T-helper 17 cell (primary cell): ENCODE measurements at regions not wholly inside any gene's neighbourhood (a gene's known extent, or its start where the extent isn't known, plus 50 kb on each side); places are given as distances from the start of the nearest gene placed in this dataset.
"Not testable (repeated sequence)": the region's sequence is repeated elsewhere in the genome, so short reads cannot be mapped to it uniquely, and the experiment has no call there.

Experiments used
- ATAC-seq: fragments of 150-1000 bp; cut with Tn5 transposase; 2 replicates; pipeline ENCODE4 v1.10.0; 2021; ENCODE audit warnings: mild to moderate bottlenecking, moderate library complexity
- DNase-seq, 3 donors: peaks; one replicate each; pipeline versions ENCODE4 v3.0.0 to v3.0.0-alpha.2; 2020 to 2021
- H3K9me3 ChIP-seq: one replicate; pipeline ENCODE4 v1.7.0; 2013; ENCODE audit warnings: low read length, mild to moderate bottlenecking; ENCODE audit not compliant: control insufficient read depth, poor library complexity, severe bottlenecking
- H3K27ac Mint-ChIP-seq: one replicate; pipeline ENCODE4 v1.8.0; 2022; ENCODE audit warnings: mild to moderate bottlenecking, moderate library complexity, mixed read lengths
- H3K27me3 Mint-ChIP-seq: one replicate; pipeline ENCODE4 v1.8.0; 2022; ENCODE audit warnings: mixed read lengths
- H3K36me3 Mint-ChIP-seq: one replicate; pipeline ENCODE4 v1.8.0; 2022; ENCODE audit warnings: low read depth, mixed read lengths
- H3K4me1 Mint-ChIP-seq: one replicate; pipeline ENCODE4 v1.8.0; 2022; ENCODE audit warnings: mild to moderate bottlenecking, mixed read lengths
- H3K4me3 Mint-ChIP-seq: one replicate; pipeline ENCODE4 v1.8.0; 2022; ENCODE audit warnings: mild to moderate bottlenecking, moderate library complexity, mixed read lengths

DNA sequence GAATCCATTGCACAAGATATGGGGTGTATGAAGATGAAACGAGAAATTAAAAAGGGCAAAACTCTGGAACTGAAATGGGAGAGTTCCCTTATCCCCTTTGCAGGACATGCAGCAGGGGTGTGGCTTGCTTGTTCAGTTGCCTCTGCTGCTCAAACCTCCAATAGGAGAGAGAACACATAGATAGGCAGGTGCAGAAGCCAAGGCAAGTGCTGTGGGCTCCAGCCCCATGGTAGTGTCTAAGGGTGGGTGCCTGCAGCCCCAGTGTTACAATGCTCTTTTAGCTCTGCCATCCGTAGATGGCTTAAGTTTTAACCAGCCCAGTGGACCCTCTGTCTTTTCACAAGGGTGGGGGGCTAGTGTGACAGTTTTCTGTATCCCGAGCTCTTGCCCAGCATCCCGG, 69.7 kb downstream of the CMAS start:
- ATAC-seq (no peak), DNase-seq (no peak)
- Mint-ChIP-seq H3K4me1 (no peaks in the 10 kb centered on the region), H3K27ac (no peak overlapping the region), H3K36me3 (peaks cover 5% of the 10 kb centered on the region), H3K4me3 (no peak overlapping the region), H3K27me3 (peaks cover 8% of the 10 kb centered on the region)
- no peaks in the 10 kb centered on the region for H3K9me3 ChIP-seq

DNA sequence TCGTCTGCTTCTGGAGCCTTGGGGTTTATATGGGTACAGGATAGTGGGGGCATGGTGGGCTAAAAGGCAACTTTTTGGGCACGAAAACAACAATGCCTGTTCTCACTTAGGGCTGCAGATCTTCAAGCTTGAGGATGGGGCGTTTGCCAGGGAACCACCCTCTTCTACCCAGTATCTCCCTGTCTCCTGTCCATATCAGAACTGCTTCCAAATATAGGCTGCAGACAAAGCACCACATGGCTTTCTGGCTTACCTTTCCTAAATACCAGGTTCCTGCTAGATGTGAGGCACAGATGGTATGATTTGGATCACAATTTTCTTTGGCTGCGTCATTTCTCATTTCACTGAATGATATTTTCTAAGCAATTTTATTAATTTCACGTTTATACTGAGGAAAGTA, 70.4 kb downstream of the CMAS start:
- Mint-ChIP-seq H3K27ac (no peak overlapping the region), H3K4me3 (no peak overlapping the region)
- DNase-seq, result no peak

DNA sequence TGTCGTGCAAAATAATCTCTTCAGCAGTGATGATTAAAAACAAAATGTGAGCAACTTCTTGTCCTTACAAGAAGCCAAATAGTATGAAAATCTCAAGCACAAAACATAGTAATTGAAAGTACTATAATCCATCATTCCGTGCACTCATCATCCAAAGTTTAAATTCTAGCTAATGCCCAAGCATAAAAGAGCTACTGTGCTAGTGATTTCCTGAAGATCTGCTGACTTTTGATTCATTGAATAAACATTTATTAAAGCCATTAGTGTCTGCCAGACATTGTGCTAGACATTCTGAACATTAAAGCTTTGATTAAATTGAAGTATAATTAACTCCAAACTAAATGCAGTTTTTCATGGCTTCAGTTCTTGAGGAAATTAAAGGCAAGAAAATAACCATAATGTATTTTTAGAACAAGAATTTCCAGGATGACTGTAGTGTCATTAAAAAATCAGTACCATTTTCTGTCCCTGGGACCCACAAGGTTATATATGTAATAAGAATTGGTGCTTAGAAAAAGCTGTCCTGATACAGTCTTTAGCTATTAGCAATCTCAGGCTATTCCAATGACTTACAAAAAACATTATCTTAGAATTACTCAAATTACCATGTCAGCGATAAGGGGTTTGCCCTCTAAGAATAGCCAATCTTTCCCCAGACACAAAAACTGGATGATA, 71.7 kb downstream of the CMAS start:
- DNase-seq, result no peak
- Mint-ChIP-seq H3K27ac (no peak overlapping the region), H3K4me3 (no peak overlapping the region), H3K4me1 (peaks cover 2% of the 10 kb centered on the region), H3K27me3 (peaks cover 8% of the 10 kb centered on the region), H3K36me3 (peaks cover 5% of the 10 kb centered on the region)
- no peak for ATAC-seq
- H3K9me3 ChIP-seq, result no peaks in the 10 kb centered on the region

More for the DNA sequence above, 70.4 kb downstream of the CMAS start:
- Mint-ChIP-seq H3K36me3 (peaks cover 5% of the 10 kb centered on the region), H3K4me1 (no peaks in the 10 kb centered on the region), H3K27me3 (peaks cover 8% of the 10 kb centered on the region)
- no peaks in the 10 kb centered on the region for H3K9me3 ChIP-seq
- ATAC-seq, result no peak

DNA sequence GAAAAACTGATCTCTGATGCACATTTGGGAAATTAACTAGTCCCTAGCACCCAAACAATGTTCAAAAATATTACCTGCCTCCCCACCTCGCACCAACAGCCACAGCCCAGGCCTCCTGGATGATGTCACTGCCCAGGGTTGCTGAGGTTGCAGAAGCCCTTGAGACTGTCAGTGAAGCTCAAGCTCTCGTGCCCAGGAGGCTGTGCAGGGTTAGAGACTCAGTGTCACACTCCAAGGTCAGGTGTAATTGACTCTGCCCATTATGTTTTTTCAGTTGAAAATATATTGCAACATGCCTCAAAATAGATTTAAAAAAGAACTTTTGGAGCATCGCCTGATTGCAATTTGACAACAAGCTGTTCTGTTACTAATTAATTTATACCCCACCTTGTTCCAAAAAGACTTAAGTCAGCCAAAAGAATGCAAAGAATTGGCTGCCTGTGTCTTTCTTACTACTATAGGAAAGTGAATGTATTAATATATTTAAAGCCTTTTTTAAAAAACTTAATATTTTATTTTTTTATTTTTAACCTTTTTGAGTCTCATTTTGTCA, 72.3 kb downstream of the CMAS start:
- ATAC-seq, result no peak
- peaks cover 2% of the 10 kb centered on the region for H3K4me1 Mint-ChIP-seq
- H3K4me3 Mint-ChIP-seq, result no peak overlapping the region
- DNase-seq, result no peak
- no peaks in the 10 kb centered on the region for H3K9me3 ChIP-seq
- no peak overlapping the region for H3K27ac Mint-ChIP-seq
- H3K36me3 Mint-ChIP-seq, result peaks cover 5% of the 10 kb centered on the region
- peaks cover 8% of the 10 kb centered on the region for H3K27me3 Mint-ChIP-seq

DNA sequence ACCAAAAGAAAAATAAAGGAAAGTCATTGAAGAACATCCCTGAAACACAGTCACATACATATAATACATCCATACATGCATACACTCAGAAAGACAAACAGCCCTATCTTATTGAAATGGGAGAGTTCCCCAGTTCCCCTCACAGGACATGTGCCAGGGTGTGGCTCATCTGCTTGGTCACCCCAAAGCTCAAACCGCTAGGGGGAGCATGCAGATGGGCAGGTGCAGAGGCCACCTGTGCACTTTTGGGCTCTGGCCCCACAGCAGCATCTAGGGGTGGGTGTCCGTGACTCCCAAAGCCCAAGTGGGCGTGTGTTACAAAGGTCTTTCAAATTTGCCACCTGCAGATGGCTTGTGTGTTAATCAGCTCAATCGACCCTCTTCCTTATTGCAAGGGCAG, 75.2 kb downstream of the CMAS start:
- H3K27ac Mint-ChIP-seq, result no peak overlapping the region
- H3K27me3 Mint-ChIP-seq, result peaks cover 8% of the 10 kb centered on the region
- ATAC-seq, result peak; percentile 50
- peaks cover 4% of the 10 kb centered on the region for H3K36me3 Mint-ChIP-seq
- H3K4me1 Mint-ChIP-seq, result peaks cover 2% of the 10 kb centered on the region
- H3K4me3 Mint-ChIP-seq, result no peak overlapping the region
- H3K9me3 ChIP-seq, result no peaks in the 10 kb centered on the region
- peak in 2 of 3 donors; percentile 11 to 17 for DNase-seq

DNA sequence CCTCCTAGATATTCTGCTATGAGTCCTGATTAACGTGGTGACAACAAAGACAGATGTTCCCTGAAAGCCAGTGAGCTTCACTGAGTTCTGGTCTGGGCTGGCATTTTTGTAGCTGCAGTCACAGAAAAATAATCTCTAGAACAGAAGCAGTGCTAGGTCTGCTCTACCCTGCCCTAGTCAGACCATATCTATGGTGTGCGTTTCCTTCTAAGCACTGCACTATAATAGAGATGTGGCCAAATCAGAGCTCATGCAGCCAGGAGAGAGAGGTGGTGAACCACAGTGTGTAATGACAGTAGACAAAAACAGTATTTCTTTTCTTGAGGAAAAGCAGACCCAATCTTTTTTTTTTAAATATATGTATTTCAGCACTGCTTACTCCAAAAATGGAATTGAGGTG, 76.3 kb downstream of the CMAS start:
- H3K27me3 Mint-ChIP-seq, result peaks cover 8% of the 10 kb centered on the region
- no peak for DNase-seq
- H3K9me3 ChIP-seq, result no peaks in the 10 kb centered on the region
- no peak overlapping the region for H3K4me3 Mint-ChIP-seq
- H3K4me1 Mint-ChIP-seq, result peaks cover 2% of the 10 kb centered on the region
- no peak overlapping the region for H3K27ac Mint-ChIP-seq
- peaks cover 4% of the 10 kb centered on the region for H3K36me3 Mint-ChIP-seq
- no peak for ATAC-seq

DNA sequence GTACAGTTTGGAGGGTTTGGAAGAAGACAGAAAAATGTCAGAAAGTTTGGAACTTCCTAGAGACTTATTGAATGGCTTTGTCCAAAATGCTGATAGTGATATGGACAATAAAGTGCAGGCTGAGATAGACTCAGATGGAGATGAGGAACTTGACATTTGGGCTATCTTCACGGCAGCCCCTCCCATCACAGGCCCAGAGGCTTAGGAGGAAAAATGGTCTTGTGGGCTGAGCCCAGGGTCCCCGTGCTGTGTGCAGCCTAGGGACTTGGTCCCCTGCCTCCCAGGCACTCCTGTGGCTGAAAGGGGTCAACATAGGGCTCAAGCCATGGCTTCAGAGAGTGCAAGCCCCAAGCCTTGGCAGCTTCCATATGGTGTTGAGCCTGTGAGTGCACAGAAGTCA, 79.0 kb downstream of the CMAS start:
- Mint-ChIP-seq H3K36me3 (no peaks in the 10 kb centered on the region), H3K4me3 (no peak overlapping the region), H3K27ac (no peak overlapping the region), H3K4me1 (peaks cover 6% of the 10 kb centered on the region), H3K27me3 (no peaks in the 10 kb centered on the region)
- no peaks in the 10 kb centered on the region for H3K9me3 ChIP-seq
- ATAC-seq (no peak), DNase-seq (no peak)

DNA sequence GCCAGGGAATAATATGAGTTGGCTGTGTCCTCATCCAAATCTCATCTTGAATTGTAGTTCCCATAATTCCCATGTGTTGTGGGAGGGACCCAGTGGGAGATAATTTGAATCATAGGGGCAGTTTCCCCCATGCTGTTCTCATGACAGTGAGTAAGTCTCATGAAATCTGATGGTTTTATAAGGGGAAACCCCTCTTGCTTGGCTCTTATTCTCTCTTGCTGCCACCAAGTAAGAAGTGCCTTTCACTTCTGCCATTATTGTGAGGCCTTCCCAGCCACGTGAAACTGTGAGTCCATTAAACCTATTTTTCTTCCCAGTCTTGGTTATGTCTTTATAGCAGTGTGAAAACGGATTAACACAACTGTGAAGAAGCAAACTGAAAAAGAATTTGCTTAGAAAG, 80.1 kb downstream of the CMAS start:
- not testable (repeated sequence) for DNase-seq, H3K27ac Mint-ChIP-seq, H3K4me3 Mint-ChIP-seq, H3K4me1 Mint-ChIP-seq, H3K36me3 Mint-ChIP-seq, H3K27me3 Mint-ChIP-seq, H3K9me3 ChIP-seq, ATAC-seq

DNA sequence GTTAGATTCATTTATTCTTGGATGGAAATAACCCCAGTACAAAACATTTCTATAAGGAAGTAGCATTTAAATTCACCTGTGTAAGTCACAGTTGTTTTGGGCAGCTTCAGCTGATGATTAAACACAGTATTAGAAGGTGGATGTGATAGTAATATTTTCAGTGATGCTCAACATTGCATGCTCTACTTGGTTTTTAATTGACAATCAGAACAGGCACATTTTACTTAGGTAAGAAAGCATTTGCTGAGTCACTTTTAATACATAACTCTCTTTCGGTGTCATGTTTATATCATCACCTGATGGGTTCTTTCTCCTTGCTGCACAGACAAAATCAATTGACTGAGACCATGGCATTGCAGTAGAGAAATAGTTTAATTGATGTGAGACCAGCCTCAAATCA, 80.7 kb downstream of the CMAS start:
- Mint-ChIP-seq H3K27me3 (no peaks in the 10 kb centered on the region), H3K36me3 (no peaks in the 10 kb centered on the region), H3K27ac (no peak overlapping the region), H3K4me1 (peaks cover 5% of the 10 kb centered on the region), H3K4me3 (no peak overlapping the region)
- no peaks in the 10 kb centered on the region for H3K9me3 ChIP-seq
- no peak for ATAC-seq
- DNase-seq, result no peak

GRCh38 chr12:22130671-22131070, 84.7 kb downstream of the CMAS start:
- no peaks in the 10 kb centered on the region for H3K9me3 ChIP-seq
- no peak overlapping the region for H3K27ac Mint-ChIP-seq
- no peaks in the 10 kb centered on the region for H3K27me3 Mint-ChIP-seq
- peaks cover 4% of the 10 kb centered on the region for H3K4me1 Mint-ChIP-seq
- ATAC-seq, result no peak
- no peak overlapping the region for H3K4me3 Mint-ChIP-seq
- DNase-seq, result no peak
- H3K36me3 Mint-ChIP-seq, result no peaks in the 10 kb centered on the region

DNA sequence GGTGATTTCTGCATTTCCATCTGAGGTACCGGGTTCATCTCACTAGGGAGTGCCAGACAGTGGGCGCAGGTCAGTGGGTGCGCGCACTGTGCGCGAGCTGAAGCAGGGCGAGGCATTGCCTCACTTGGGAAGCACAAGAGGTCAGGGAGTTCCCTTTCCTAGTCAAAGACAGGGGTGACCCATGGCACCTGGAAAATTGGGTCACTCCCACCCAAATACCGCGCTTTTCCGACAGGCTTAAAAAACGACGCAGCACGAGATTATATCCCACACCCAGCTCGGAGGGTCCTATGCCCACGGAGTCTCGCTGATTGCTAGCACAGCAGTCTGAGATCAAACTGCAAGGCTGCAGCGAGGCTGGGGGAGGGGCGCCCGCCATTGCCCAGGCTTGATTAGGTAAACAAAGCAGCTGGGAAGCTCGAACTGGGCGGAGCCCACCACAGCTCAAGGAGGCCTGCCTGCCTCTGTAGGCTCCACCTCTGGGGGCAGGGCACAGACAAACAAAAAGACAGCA, 90.6 kb downstream of the CMAS start:
- not testable (repeated sequence) for H3K4me3 Mint-ChIP-seq, H3K4me1 Mint-ChIP-seq, ATAC-seq, H3K9me3 ChIP-seq, H3K27me3 Mint-ChIP-seq, DNase-seq, H3K36me3 Mint-ChIP-seq, H3K27ac Mint-ChIP-seq
